Retina (tissue), 1 donor: ENCODE measurements at regions not wholly inside any gene's neighbourhood (a gene's known extent, or its start where the extent isn't known, plus 50 kb on each side); places are given as distances from the start of the nearest gene placed in this dataset.

Experiments
- DNase-seq: peaks from one replicate; pipeline ENCODE4 v3.0.0-alpha.2; 2016

DNA sequence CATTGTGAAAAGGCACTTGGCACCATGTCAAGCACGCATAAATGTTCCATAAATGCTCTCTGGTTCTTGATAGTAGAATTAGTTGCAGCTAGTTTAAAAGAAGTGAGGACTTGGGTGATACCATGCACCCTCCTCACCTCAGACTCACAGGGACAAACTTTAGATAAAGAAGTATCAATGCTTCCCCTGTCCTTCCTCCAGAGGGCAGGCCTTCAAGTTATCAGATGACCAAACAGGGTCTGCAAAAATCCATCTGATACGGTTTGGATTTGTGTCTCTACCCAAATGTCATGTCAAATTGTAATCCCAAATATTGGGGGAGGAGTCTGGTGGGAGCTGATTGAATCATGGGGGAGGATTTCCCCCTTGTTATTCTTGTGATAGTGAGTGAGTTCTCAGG lies 54.1 kb downstream of the C1QL2 start:
- DNase-seq: peak; percentile 0

DNA sequence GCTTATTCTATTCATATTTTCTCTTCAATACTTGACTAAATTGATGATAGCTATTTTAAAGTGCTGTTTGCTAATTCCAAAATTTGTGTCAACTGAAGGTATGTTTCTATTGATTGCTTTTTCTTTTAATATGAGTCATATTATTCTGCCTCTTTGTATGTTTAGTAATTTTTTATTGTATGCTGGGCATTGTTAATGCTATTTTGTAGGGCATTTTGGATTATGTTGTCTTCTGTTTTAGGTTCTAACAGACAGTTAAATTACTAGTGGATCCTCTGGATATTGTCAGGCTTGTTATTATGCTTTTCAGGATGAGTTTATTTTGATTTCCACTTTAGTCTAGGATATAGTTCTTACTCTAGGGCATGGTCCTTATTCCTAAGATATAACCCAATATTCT lies 55.6 kb downstream of the C1QL2 start:
- DNase-seq: no peak

DNA sequence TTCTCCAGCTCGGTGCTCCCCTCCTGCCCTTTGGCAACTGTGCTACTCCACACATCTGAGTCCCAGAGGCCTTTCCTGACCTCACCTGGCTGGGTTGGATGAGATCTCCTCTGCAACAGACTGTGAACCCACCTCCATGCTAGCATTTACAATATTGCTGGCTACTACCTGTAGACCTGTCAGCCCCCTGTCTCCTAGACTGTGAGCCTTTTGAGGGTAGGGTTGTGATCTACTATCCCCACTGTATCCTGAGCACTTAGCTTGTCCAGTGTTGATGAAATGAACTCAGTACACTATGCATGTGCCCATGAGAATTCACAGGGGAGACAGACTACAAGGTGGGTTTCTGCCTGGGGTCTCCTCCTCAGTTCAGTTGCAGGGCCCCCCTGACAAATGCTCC lies 70.1 kb downstream of the C1QL2 start:
- DNase-seq: no peak

DNA sequence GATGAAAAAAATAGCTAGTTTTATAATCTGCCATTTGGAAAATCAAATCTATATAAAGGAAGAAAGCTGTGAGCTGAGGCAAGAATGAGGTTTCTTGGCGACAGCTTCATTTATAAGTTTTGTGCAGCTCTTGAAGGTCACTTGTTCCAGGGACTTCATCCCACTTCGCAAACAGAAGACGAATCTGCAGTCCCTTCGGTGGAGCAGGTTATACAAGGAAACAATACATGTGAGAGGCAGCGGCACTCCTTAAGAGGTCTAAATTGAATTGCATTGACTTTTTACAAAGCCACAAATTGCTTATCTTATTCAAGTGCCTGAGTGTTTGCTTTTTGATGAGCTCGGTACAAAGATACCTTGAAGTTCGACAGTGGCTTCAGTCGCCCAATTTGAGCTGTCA lies 72.2 kb downstream of the C1QL2 start:
- no peak for DNase-seq

DNA sequence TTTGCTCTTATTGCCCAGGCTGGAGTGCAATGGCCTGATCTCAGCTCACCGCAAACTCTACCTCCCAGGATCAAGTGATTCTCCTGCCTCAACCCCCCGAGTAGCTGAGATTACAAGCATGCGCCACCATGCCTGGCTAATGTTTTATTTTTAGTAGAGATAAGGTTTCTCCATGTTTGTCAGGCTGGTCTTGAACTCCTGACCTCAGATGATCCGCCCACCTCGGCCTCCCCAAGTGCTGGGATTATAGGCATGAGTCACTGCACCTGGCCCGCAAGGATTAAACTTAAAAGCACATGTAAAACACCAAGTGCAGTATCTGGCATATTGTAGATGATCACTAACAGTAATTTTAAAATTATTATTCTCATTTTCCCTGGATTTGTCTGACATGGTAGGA lies 72.9 kb downstream of the C1QL2 start:
- no peak for DNase-seq

DNA sequence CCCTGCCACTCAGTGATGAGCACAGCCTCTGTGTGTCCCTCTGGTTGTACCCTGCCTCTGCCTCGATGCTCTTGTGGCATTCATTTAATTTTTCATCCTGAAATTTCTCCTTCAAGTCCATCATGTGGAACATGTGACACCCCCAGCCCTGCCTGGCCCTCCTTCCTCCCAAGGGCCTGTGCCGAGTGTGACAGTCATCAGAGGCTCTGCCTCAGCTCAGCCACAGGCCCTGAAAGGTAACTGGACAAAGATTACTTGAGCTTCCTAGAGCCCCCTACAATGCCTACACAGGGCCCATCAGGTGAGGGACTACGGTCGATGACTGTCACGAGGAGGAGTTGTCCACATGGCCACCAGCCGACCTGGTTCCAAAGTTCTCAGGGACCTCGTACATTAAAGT lies 75.1 kb downstream of the C1QL2 start:
- DNase-seq: no peak

DNA sequence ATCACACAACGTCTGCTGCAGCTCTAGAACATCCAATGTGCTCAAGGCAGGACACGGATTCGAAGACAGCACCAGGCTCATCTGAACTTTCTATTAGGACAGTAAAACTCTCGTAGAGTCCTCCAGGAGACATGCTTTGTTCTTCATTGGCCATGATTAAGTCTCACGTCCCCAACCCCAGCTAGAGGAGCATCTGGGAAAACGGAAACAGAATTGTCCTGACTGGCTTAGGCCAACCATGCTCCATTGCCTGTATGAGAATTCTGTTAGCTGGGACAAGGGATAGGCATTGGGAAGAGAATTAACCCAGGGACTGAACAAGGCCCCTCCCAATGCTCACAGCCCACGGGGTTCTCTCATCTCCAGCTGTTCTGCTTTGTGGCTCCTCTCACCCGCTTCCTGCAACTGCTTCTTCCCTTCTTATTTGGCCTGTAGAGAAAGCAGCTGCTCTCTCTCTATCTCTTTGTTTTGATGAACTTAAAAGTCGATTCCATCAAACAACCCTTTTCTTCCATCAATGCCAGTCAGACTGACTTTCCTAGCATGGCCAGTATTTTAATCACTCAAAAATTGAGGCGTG lies 75.6 kb downstream of the C1QL2 start:
- no peak for DNase-seq

DNA sequence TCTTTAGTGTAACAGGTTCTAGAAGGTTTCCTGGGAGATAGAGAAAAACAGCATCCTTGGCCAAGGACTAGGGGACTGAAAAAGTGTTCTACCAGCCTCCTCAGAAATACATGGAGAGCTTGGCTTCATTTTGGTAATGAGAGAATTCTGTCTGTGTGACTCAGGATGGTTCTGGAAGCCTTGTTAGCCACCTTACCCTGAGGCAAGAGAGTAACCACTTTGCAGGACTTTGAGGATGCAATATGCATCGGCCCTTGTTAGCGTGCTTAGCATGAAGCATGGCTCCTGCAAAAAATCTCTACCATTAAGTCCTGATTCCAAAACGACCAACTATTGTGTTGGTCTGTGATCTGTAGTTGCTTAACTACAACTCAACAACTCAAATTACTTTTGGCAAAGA lies 79.8 kb downstream of the C1QL2 start:
- DNase-seq: no peak

DNA sequence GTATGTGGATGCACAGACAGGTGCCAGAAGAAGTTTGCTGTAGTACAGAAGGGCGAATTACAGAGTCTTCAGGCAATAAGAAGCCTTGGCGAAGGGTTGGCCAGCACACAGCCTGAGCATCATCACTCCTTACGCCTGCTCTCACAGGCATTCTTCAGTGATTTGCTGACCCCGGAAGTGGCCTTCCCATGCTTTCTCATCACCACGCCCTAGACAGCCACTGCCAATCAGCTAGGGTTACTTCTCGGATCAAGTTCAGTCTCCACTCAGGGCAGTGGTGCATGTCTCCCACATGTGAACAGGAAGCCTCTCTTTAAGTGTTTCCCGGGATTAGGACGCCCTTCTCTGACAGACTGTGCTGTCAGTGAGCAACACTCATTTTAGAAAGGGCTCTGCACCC lies 81.8 kb downstream of the C1QL2 start:
- DNase-seq: no peak

DNA sequence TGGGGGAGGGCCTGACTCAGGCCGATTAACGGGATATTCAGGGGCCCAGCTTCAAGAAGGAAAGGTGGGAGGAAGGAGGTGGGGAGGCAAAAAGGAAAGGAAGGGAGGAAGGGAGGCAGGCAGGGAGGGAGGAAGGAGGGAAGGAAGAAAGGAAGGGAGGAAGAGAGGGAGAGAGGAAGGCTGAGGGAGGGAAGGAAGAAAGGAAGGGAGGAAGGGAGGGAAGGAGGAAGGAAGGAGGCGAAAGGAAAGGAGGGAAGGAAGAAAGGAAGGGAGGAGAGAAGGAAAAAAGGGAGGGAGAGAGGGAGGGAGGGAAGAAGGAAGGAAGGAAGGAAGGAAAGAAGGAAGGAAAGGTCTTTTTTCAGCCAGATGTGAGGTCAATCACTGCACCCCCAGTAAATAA lies 85.3 kb downstream of the C1QL2 start:
- no peak for DNase-seq

DNA sequence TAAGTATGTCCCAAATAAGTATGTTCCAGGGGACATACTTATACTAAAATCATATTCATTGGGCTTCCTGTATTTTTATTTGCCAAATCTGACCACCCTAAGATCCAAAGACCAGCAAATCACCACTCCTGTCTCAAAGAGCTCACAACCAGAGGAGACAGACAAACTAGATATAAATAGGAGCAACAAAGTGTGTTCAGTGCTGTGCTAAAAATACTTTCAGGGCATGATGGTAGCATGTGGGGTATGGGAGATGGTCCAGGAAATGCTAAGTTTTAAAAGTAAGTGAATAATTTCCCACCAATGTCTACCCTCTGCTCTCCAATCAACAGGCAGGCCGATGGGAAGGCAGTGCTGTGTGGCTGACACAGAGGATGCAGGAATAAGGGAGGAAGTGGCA lies 87.1 kb downstream of the C1QL2 start:
- no peak for DNase-seq

DNA sequence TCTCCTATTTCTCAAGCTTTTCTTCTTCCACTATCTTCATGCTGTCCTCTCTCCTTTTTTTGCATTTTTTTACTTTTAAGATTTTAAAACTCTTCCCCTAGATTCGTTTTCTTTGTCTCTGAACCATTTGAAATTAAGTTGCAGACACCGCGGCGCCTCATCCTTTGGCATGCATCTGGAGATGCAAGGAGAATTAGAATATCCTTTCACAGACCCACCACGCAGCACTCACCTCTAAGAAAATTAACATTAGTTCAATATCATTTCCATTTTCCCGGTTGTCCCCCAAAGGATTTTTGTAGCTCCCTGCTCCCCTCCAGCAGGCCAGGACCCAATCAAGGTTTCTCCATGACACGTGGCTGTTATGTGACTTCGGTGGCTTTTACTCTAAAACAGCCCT lies 88.8 kb downstream of the C1QL2 start:
- no peak for DNase-seq

DNA sequence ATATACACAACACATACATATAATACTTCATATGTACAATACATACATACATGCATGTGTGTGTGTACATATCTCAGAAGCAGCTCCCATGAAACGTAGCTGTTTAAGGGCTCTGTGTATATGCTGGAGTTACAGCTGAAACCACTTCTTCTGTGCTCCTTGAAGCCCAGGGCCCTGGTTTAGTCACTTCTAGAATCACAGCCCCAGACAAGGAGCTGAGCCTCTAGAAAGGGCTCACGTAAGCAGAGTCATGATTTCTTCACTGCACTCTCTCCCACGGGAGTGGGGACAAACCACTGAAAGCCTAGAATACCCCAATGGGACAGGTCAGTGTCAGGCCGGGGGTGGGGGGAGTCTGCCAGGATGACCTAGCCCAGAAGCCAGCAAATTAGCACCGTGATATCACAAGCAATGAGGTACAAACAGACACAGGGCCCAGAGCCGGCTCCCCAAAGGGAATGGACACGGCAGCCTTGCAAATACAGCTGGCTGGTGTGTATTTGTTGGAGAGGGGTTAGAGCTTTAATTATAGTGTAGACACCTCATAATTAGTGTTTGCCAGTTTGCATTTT lies 90.3 kb downstream of the C1QL2 start:
- DNase-seq: no peak

DNA sequence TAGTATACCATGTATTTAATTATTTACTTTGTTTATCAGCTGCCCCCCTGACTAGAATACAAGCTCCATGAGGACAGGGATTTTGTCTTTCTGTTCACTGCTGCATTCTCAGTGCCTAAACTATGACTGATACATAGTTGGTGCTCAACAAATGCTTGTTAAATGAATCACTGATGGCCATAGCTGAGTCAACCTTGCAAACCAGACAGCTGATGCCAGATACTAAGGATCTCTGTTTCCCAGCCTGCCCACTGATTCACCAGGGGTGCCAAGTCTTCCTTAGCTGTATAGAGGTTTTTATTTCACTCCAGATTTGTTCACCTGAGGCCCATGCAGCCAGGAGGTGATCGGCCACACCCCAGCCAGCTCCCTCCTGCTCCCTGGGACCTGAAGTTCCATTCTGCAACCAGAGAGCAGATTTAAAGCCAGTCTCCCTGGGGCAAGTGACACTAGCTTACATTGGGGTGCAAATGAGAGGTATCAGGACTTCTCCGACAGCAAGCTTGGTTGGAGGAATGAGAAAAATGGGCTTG lies 92.2 kb downstream of the C1QL2 start:
- no peak for DNase-seq

DNA sequence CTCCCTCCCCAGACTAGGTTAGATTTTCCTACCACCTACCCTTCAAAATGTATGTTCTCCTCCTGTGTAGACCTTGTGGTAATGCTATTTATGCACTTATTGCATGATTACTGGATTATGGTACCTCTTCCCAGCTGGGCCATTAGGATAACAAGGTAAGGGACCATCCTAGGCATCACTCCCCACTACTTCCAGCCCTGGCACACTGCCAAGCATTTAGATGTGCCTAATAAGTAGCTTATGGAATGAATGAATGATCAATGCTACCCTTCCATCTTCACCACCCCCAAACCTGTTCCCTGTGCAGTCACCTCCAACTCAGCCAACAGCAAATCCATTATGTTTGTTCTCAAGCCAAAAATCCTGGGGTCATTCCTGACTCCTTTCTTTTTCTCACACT lies 93.4 kb downstream of the C1QL2 start:
- DNase-seq: no peak

DNA sequence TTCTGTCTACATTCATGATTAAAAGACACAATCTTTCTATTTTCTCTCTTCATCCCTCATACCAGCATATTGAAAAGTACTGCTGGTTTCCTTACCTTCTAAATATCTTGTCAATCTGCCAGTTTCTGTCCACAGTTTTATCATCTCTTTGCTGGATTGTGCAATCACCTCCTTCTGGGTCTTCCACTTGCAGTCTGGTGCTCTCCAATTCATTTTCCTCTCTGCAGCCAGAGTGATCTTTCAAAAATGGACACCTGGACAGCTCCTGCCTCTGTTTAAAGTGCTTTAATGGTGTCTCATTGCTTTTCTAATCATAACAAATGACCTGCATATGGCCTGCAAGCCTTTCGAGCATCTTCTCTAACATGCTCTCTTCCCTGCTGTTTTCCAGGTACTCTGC lies 94.0 kb downstream of the C1QL2 start:
- no peak for DNase-seq

DNA sequence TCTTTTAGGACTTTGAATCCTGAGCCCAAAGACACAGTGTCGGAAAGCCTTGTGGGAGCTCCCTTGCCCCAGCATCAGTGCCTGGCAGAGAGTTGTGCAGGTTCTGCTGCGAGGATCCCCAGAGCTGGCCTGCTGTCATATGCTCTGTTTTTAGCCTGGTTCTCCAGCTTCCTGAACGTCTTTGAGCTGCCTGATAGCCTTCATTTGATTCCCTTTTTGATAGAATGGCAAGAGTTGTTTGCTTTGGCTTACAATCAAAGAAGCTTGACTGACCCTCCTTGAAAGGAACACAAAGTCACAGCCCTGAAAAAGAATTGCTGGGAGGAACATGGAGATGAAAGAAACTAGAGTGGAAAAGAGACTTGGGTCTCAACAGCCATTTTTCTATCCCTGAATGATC lies 95.4 kb downstream of the C1QL2 start:
- DNase-seq: no peak

DNA sequence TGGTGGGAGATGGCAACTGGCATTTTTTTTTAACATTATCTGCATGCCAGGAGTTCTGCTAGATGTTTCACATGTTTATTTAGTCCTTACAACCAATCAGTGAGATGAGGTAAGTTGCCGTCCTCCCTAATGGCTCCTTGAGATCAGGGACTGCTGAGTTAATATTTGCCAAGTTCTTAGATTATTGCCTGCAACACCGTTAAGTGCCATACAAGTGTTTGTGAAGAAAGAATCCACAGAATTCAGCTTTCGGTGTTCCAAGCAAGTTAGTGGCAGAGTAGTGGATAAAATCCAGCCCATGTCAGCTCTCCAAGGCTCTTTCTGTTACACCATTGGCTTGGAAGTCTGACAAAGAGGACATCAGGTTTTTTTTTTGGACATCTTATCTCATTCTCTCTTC lies 95.9 kb downstream of the C1QL2 start:
- no peak for DNase-seq

DNA sequence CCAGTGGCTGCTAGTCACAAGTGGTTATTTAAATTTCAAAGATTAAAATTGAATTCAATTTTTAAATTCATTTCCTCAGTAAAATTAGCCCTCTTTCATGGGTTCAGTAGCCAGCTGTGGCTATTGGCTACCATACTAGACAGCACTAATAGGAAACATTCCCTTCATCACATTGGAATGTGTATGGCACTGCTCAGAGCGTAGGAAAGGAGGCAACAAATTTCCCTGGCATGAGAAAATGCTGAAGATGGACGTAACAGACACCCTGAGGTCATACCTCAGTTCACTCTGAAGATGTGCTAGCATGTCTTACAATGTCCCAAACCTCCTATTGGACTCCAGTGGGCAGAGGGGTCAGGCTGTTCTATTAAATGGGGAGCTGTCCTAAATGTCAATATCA lies 96.4 kb downstream of the C1QL2 start:
- DNase-seq: no peak

DNA sequence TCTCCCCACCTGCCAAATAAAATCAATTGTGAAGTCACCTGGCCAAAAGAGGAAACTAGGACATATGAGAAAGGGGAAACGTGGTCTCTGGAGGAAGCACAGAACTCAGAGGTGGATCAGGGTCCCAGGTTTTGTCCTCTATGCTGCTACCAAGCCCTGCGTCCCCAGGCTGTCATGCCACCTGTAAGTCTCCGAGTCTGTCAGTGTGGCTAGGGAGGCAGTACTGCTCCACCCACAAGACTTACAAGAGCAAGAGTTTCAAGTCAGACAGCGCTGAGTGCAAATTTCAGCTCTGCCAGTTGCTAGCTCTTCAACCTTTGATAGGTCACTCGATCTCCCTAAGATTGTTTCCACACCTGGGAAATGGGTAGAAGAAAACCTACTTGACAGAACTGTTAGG lies 98.6 kb downstream of the C1QL2 start:
- DNase-seq: no peak

DNA sequence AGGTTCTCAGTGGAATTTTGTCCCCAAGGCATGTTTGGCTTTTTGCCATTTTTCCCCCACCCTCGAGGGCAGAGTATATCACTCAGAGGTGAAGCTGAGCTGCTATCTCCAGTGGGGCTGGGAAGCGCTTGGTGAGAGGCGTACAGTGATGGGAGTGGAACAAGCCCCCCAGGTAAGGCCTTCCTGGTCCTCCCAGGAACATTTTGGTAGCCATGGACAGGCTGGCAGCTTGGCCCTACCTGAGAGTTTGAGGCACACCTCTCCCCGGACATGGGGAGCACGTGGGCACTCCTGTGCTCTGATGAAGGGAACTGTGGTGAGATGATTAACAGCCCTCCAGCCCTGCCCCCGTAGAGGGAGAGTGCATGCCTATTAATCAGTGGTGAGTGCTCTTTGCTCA lies 99.3 kb downstream of the C1QL2 start:
- no peak for DNase-seq

DNA sequence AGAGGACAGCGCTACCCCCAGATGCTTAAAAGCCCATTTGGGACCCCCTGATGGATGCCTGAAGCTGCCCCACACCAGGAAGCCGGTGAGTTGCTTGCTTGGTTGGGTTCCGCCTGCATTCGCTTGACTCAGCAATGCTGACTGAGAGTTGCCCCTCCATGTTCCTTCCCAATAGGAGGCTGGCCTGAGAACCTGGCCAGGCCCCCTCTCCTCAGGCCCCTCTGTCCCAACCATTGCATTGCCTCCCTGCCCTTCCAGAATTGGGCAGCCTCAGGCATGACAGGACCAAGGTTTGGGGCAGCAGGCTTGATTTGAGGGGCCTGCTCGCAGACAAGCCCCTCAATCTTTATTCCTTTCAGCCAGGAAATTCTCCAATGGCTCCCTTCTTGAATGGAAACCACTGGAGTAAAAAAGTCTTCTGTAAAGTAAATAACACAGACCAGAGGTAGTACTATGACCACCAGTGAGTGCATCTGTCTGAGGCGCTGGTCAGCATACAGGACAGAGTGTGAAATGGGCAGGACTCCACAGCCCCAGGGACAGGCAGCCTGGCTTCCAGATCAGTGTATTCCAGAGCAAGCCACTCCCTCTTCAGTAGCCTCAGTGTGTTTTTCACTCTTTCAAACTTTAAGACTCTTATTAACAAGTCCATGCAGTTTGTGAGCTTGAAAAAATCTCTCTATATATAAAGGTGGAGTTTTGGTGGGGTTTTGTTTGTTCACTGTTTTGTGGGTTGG lies 104.7 kb downstream of the C1QL2 start:
- no peak for DNase-seq

DNA sequence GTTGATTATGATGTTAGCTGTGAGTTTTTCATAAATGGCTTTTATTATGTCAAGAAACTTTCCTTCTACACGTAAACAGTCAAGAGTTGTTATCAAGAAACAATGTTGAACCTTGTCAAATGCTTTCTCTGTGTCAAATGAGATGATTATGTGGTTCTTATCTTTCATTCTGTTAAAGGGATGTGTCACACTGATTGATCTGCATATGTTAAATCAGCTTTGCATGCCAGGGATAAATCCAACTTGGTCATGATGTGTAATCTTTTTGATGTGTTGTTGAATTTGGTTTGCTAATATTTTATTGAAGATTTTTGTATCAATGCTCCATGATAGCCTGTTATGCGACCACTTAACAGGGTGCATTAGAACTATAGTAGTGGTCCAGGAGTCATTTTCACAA lies 107.3 kb downstream of the C1QL2 start:
- no peak for DNase-seq

DNA sequence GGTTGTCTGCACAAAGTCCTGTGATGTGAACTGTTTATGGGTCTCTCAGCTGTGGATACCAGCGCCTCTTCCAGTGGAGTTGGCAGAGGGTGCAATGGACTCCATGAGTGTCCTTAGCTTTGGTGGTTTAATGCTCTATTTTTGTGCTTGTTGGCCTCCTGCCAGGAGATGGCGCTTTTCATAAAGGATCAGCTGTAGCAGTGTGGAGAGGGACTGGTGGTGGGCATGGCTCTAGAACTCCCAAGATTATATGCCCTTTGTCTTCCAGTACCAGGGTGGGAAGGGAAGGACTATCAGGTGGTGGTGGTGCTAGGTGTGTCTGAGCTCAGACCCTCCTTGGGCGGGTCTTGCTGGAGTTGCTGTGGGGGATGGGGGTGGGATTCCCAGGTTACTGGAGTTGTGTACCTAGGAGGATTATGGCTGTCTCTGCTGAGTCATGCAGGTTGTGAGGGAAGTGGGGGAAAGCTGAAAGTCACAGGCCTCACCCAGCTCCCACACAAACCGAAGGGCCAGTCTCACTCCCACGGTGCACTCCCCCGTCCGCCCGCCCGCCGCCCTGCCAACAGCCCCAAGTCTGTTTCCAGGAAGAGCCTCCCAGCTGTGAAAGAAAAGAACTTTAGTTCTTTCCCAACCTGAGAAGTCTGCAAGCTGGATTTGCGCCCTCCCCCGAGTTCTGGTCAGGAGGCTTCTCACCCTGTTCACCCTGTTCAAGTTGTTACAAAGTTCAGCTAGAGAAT lies 108.1 kb downstream of the MARCO start:
- DNase-seq: no peak
